Endodermal cell (in vitro differentiated cells): ENCODE measurements at regions not wholly inside any gene's neighbourhood (a gene's known extent, or its start where the extent isn't known, plus 50 kb on each side); places are given as distances from the start of the nearest gene placed in this dataset.

Source experiments
- DNase-seq: peaks from one replicate; pipeline ENCODE4 v3.0.0-alpha.2; 2017
- H3K27ac ChIP-seq: 2 replicates; pipeline ENCODE4 v1.5.1; 2013; ENCODE audit warnings: mild to moderate bottlenecking, low read depth, low read length, moderate library complexity
- H3K27me3 ChIP-seq: 2 replicates; pipeline ENCODE4 v1.6.1; 2013; ENCODE audit warnings: mild to moderate bottlenecking, low read length, moderate library complexity; ENCODE audit not compliant: insufficient read depth, control insufficient read depth, poor library complexity, severe bottlenecking
- H3K36me3 ChIP-seq: 2 replicates; pipeline ENCODE4 v1.7.0; 2013; ENCODE audit warnings: mild to moderate bottlenecking, low read length, moderate library complexity; ENCODE audit not compliant: control insufficient read depth, insufficient read depth
- H3K4me1 ChIP-seq: one replicate; pipeline ENCODE4 v1.7.0; 2013; ENCODE audit warnings: low read length; ENCODE audit not compliant: control insufficient read depth, insufficient read depth
- H3K4me3 ChIP-seq: 2 replicates; pipeline ENCODE4 v1.5.1; 2013; ENCODE audit warnings: mild to moderate bottlenecking, low read length, moderate library complexity
- H3K9ac ChIP-seq: 2 replicates; pipeline ENCODE4 v1.6.1; 2013; ENCODE audit warnings: mild to moderate bottlenecking, low read length, moderate library complexity; ENCODE audit not compliant: poor library complexity, severe bottlenecking; ENCODE audit errors: extremely low read depth
- H3K9me3 ChIP-seq: 2 replicates; pipeline ENCODE4 v1.6.1; 2013; ENCODE audit warnings: mild to moderate bottlenecking, low read length, moderate library complexity; ENCODE audit not compliant: control insufficient read depth
- H3K27ac Mint-ChIP-seq: 2 replicates; pipeline ENCODE4 v1.8.0; 2020; ENCODE audit warnings: mixed read lengths
- H3K27me3 Mint-ChIP-seq: 2 replicates; pipeline ENCODE4 v1.8.0; 2021; ENCODE audit warnings: mild to moderate bottlenecking, mixed read lengths; ENCODE audit not compliant: insufficient read depth
- H3K36me3 Mint-ChIP-seq: 2 replicates; pipeline ENCODE4 v1.8.0; 2020; ENCODE audit warnings: low read depth, mixed read lengths
- H3K4me1 Mint-ChIP-seq: 2 replicates; pipeline ENCODE4 v1.8.0; 2020; ENCODE audit warnings: mixed read lengths
- H3K4me3 Mint-ChIP-seq: 2 replicates; pipeline ENCODE4 v1.8.0; 2020; ENCODE audit warnings: mild to moderate bottlenecking, moderate library complexity, mixed read lengths
- H3K9me3 Mint-ChIP-seq: 2 replicates; pipeline ENCODE4 v1.8.0; 2020; ENCODE audit warnings: mild to moderate bottlenecking, mixed read lengths
- CTCF ChIP-seq: fragments of 200-600 bp; sonication (generic); conservative IDR thresholded peaks from 2 replicates; pipeline ENCODE4 v1.5.0; 2021; ENCODE audit warnings: antibody characterized with exemption, mild to moderate bottlenecking
- WGBS, 2 experiments: methylation state at CpG; one replicate each; pipeline versions ENCODE4 v1.1.5 to v1.1.7; 2013; ENCODE audit warnings: missing lambda C conversion rate in 2 of 2, mixed read lengths in 1 of 2; ENCODE audit not compliant: insufficient coverage in 1 of 2, insufficient read length in 1 of 2; 5-methylcytosine and 5-hydroxymethylcytosine counted together

- Histone ChIP-seq H3K27me3 (no peaks in the 10 kb centered on the region), H3K27ac (no peak overlapping the region), H3K4me3 (no peak overlapping the region), H3K4me1 (peaks cover 10% of the 10 kb centered on the region), H3K9me3 (no peaks in the 10 kb centered on the region), H3K9ac (no peak overlapping the region), H3K36me3 (no peaks in the 10 kb centered on the region)
- Mint-ChIP-seq H3K9me3 (no peaks in the 10 kb centered on the region), H3K4me1 (peaks cover 26% of the 10 kb centered on the region), H3K27ac (no peak overlapping the region), H3K36me3 (no peaks in the 10 kb centered on the region), H3K27me3 (peaks cover 1% of the 10 kb centered on the region), H3K4me3 (no peak overlapping the region)
- WGBS, 2 experiments = 100% methylated on average over 1 of the region's 2 CpGs
- DNase-seq = no peak
- no peak for TF ChIP-seq CTCF
These were observed 245.3 kb upstream of the JADE1 start for GRCh38 chr4:128564081-128564630.

- Mint-ChIP-seq H3K4me1 (peaks cover 35% of the 10 kb centered on the region), H3K27me3 (no peaks in the 10 kb centered on the region), H3K9me3 (no peaks in the 10 kb centered on the region), H3K4me3 (no peak overlapping the region), H3K36me3 (no peaks in the 10 kb centered on the region), H3K27ac (peak overlapping the region; percentile 69)
- TF ChIP-seq CTCF = no peak
- peaks cover 14% of the 10 kb centered on the region for H3K4me1 ChIP-seq
- no peak overlapping the region for H3K4me3 ChIP-seq
- no peaks in the 10 kb centered on the region for H3K9me3 ChIP-seq
- H3K27me3 ChIP-seq = no peaks in the 10 kb centered on the region
- H3K36me3 ChIP-seq = no peaks in the 10 kb centered on the region
- DNase-seq = peak; percentile 61
- H3K9ac ChIP-seq = no peak overlapping the region
- 31 to 67% methylated on average over 5 to 6 of the region's 6 CpGs for WGBS, 2 experiments
- H3K27ac ChIP-seq = no peak overlapping the region
These were observed 248.6 kb upstream of the JADE1 start for GRCh38 chr4:128560754-128561495.

GRCh38 chr4:128558896-128559679 lies 250.4 kb upstream of the JADE1 start:
- Mint-ChIP-seq H3K36me3 (no peaks in the 10 kb centered on the region), H3K4me1 (peaks cover 33% of the 10 kb centered on the region), H3K27ac (peak overlapping the region; percentile 61), H3K9me3 (no peaks in the 10 kb centered on the region), H3K27me3 (no peaks in the 10 kb centered on the region), H3K4me3 (no peak overlapping the region)
- 77 to 89% methylated on average over 3 to 8 of the region's 8 CpGs for WGBS, 2 experiments
- no peak for TF ChIP-seq CTCF
- Histone ChIP-seq H3K36me3 (no peaks in the 10 kb centered on the region), H3K4me3 (no peak overlapping the region), H3K27me3 (no peaks in the 10 kb centered on the region), H3K9ac (no peak overlapping the region), H3K4me1 (peaks cover 14% of the 10 kb centered on the region), H3K9me3 (no peaks in the 10 kb centered on the region), H3K27ac (peak overlapping the region; percentile 66)
- no peak for DNase-seq
